Upper lobe of left lung (tissue), 4 donors: ENCODE measurements at regions not wholly inside any gene's neighbourhood (a gene's known extent, or its start where the extent isn't known, plus 50 kb on each side); places are given as distances from the start of the nearest gene placed in this dataset.

Source experiments
- CTCF ChIP-seq, 6 experiments: fragments of 450-650 bp in 4 of 6; fragments of 200-600 bp in 2 of 6; sonication (generic) in 2 of 6; IDR thresholded peaks; one replicate each; pipeline ENCODE4 v1.5.1; 2016 to 2019; ENCODE audit warnings: antibody characterized with exemption in 6 of 6
- EP300 ChIP-seq, 4 donors: sonication (generic); formaldehyde crosslinking; IDR thresholded peaks; one replicate each; pipeline ENCODE4 v1.5.1; 2017; ENCODE audit warnings: antibody characterized with exemption in 4 of 4, control low read depth in 2 of 4

GRCh38 chr10:117454502-117454901 is 79.3 kb upstream of the PDZD8 start:
- TF ChIP-seq EP300 (IDR thresholded peaks at IDR 0.05) (no peak), CTCF (IDR thresholded peaks at IDR 0.05) (no peak)
